NT2/D1 (cell line): ENCODE measurements at regions not wholly inside any gene's neighbourhood (a gene's known extent, or its start where the extent isn't known, plus 50 kb on each side); places are given as distances from the start of the nearest gene placed in this dataset.

Experiments used
- YY1 ChIP-seq: IDR thresholded peaks from 2 replicates; pipeline ENCODE4 v1.6.1; 2011; ENCODE audit not compliant: insufficient read length, insufficient read depth
- ZNF274 ChIP-seq: IDR thresholded peaks from 2 replicates; pipeline ENCODE4 v1.6.1; 2011; ENCODE audit warnings: mild to moderate bottlenecking, low read depth, low read length

GRCh38 chr2:10239561-10239967 is 63.1 kb upstream of the HPCAL1 start:
- TF ChIP-seq ZNF274, result no peak
- no peak for TF ChIP-seq YY1
